Stimulated activated CD8-positive, alpha-beta memory T cell treated with anti-CD3 and anti-CD28 coated beads, Interleukin-12 subunit alpha, Interleukin-12 subunit beta, amount 100 ng/mL, for 24 hours (primary cell): ENCODE measurements at regions not wholly inside any gene's neighbourhood (a gene's known extent, or its start where the extent isn't known, plus 50 kb on each side); places are given as distances from the start of the nearest gene placed in this dataset.

Source experiments
- DNase-seq: peaks from one replicate; pipeline ENCODE4 v3.0.0-alpha.2; 2020; ENCODE audit errors: extremely low read depth

DNA sequence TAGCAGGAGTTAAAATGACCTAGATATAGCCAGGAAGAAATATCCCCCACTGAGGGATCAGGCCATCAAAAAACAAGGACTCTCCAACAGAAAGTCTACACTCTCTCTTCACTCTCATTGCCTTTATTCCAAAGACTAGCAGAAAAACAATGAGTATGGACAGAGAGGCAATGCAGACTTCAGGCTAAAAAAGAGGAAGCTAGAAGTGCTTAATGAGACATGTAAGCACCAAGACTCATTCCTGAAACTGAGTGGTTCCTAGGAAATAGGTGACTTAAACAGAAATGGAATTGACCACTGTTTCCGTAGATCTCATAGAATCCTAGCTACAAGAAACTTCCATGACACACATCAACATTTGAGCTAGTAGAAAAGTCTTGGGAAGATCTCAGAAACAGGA, 387.3 kb downstream of the KDM5D start:
- no peak for DNase-seq

DNA sequence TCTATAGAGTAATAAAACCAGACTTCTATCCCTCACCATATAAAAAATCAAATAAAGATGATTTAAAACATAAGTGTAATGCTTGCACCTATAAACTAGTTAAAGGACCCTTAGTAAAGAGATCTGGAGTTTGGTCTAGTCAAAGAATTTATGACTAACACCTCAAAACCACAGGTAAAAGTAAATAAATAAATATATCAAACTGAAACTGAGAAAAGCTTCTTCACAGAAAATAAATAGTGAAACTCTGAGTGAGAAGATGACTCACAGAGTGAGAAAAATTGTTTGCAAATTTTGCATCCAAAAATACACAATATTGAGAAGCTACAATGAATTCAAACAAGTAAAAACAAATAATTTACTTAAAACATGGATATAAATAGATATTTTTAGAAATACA, 387.8 kb downstream of the KDM5D start:
- no peak for DNase-seq

DNA sequence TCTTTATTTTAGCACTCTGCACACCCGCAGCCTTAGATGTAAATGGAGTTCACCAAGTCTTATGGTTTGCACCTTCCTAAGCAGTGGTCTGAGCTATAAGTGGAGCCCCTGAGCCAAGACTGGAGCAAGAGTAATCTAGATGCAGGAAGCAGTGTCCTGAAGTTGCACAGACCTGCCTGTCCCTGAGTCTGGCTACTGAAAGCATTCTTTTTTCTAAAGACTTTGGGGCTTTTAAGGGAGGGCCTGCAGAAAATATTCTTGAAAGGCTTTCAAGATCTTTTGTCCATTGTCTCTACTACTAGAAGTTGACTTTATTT, 389.7 kb downstream of the KDM5D start:
- DNase-seq: no peak

DNA sequence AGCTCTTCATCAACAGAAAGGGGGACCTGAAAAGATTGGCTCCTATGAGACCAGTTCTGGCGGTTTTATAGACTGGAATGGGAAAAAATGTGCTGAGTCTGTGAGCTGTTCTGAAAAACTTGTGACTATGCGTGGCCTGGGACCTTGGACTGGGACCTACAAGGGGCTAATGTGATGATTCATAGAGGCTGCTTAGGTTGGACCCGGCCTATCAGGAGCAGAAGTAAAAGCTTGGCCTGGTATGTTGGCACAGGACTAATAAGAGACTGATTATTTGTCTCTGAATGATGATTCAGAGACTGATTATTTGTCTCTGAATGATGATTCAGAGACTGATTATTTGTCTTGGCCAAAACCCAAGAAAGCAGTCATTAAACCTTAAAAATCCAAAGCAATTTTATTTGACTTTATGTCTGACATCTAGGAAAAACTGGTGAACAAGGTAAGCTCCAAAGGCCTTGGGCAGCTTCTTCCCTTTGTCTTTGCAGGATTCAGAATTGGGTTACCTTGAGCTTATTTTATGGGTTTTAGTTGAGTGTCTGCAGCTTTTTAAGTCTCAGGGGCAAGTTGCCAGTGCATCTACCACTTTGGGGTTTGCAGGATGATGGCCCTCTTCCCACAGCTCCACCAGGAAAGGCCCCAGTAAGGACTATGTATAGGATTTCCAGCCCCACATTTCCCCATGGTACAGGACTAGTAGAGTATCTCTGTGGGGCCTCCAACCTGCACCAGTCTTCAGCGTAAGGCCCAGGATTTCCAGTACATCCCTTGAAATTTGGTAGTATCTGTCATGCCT, 390.3 kb downstream of the KDM5D start:
- no peak for DNase-seq

DNA sequence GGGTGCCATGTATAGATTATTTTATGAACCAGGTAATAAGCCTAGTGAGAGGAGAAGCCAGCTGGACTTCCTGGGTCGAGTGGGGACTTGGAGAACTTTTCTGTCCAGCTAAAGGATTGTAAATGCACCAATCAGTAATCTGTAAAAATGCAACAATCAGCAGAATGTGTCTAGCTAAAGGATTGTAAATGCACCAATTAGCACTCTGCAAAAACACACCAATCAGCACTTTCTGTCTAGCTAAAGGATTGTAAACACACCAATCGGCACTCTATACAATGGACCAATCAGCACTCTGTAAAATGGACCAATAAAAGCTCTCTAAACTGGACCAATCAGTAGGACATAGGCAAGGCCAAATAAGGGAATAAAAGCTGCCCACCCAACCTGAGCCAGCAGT, 392.9 kb downstream of the KDM5D start:
- DNase-seq: no peak

DNA sequence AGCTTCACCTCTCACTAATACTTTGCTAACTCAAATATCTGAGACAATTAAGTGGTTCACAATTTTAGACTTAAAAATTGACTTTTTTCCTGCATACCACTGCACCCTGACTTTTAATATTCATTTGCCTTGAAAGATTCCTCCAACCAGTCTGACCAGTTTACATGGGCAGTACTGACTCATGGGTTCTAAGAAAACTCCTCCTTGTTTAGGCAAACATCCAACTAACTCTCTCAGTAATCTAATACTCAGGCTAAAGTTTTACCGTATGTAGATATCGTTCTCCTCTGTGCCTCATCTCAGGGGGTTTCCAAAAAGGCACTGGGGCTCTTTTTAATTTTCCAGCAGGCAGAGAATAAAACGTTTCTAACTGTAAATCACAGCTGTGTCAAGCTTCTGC, 422.8 kb downstream of the KDM5D start:
- DNase-seq: no peak

DNA sequence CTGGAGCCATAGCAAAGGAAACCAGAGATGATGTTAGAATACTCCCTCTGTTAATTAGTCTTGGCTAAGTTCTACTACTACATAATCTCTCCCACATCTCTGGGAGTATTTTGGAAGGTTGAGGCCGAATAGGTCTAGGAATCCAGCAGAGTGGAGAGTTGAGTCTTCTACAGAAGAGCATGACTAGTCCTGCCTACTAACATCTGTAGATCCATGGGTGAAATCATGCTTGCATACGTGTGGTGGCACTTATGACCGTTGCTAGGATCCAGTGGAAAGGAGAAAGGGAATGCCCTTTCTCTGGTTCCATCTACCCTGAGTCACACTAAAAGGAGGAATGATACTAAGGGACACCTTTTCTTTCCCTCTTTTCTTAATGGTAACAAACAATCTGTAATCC, 425.4 kb downstream of the KDM5D start:
- DNase-seq: no peak

DNA sequence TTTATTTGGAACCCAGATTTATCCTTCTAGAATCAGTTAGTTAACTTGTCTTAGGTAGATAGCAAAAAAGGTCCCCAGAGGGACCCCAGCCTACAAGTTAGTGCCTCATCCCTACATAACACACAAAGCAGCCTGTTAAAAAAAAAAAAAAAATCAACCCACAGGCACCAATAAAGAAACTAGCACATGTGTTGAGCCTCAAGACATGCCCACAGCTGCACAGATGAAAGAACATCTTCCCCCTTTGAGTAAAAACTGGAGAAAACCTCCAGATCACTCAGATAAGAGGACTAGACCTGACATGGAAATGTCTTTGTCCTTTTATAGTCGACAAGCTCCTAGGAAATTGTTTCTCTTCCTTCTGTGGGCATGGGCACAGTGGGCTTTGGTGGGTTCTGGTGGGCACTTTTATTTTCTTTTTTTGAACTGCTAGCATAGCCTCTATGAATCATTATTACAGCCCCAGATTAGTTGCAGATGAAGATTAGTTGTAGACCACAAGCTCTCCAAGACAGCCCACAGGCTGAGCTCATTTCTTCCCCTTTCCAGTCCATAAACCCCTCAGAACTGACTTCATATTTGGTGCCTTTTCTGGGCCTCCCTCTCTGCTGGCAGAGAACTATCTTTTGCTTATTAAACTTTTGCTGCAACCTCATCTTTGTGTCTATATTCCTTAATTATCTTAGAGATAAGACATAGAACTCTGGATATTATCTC, 427.1 kb downstream of the KDM5D start:
- DNase-seq: no peak

DNA sequence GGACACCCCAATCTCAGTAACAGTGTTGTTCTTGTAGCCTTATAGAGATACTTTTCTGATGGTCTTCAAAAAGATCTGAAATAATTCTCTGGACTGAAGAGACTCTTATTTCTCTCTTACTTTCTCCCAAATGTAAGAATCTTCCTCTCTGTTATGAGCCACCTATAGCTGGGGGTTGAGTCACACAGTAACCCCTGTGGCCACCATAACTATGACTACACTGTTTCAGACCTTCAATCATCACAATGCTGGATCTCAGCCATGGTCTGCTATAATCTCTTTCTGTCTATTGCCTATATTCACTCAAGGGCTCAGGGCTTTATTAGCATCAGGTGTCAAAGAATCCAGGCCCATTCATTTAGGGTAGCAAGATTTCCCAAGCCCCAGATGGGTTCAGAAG, 436.9 kb downstream of the KDM5D start:
- DNase-seq: no peak

DNA sequence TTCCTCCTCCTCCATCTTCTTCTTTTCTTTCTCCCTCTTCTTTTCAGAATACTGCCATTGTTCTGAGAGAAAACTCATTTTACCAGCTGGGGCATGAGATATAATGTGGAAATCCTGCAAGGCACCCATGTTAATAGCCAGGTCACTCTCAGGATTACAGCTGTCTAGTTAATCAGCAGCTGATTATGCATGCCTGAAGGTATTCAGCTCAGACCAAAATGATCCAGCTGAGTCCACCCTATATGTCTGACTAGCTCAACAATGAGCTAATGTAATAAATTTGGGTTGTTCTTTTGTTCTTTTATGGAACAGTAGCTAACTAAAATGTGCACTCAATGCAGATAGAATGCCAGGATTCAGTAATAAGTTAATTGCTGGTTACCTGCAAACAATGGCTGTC, 441.4 kb downstream of the KDM5D start:
- DNase-seq: no peak

DNA sequence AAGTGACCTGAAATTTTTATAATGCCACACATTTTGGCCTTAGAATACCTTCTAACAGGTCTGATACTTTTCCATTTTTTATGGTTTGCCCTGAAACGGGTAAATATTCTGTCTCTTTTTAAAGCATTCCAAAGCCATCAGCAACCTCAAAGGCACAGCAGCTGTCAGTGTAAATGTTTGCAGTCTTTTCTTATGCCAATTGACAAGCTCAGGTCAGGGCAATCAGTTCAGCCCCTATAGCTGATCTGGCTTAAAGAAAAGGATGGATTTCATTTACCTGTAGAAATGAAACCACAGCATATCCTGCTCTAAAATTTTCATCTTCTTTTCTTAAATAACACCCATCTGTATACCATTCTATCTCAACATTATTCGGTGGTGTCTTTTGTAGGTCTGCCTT, 453.6 kb downstream of the KDM5D start:
- no peak for DNase-seq

DNA sequence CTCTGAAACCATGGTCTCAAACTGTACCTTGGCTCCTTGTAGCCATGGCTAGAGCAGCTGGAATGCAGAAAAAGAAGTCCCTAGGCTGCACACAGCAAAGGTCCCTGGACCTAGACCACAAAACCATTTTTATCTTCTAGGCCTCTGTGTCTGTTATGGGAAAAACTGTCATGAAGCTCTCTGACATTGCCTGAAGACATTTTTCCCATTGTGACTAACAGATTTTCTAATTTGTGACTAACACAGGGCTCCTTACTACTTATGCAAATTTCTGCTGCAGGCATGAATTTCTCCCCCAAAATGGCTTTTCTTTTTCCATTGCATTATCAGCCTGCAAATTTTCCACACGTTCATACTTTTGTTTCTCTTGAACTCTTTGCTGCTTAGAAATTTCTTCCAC, 470.4 kb downstream of the KDM5D start:
- no peak for DNase-seq

DNA sequence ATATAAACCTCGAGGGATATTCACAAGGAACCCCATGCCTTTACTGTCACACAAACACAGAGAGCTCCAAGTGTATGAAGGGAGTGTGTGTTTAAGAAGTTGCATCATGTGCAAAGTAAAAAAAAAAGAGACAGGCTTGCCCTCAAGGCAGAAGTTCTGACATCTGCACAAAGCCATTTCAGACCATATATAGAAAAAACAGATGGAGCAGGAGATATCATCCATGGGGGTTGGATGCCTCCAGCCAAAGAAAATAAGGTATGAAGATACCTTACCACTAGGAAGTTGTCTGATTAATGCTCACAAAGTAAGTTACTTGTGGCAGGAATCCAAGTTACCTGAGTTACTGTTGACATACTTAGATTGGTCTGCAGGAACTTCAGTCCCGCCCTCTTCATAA, 476.2 kb downstream of the KDM5D start:
- no peak for DNase-seq

DNA sequence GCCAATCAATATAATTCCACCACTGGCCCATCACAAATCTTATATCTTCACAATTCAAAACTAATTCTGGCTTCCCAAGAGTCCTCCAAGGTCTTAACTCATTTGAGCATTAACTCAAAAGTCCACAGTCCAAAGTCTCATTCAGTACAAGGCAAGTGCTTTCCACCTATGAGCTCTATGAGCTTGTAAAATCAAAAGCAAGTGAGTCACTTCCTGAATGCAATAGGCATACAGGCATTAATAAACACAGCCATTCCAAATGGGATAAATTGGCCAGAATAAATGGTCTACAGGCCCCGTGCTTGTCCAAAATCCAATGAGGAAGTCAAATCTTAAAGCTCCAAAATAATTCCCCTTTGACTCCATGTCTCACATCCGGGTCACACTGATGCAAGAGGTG, 479.1 kb downstream of the KDM5D start:
- no peak for DNase-seq

DNA sequence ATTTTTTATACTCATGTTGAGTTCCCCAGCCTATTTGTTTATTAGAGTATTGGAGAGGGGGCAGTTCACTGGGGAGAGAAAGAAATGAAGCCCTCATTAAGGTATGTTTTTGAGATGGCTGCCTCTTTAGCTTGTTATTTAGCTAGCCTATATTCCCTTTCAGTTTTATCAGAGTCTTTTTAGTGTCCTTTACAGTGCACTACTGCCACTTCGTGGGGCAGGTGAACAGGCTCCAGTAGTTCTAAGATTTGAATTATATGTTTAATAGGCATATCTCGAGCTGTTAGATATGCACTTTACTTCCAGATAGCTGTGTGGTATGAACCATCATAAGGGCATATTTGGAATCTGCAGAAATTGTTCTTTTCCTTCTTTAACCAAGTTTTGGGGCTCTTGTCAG, 482.2 kb downstream of the KDM5D start:
- no peak for DNase-seq

DNA sequence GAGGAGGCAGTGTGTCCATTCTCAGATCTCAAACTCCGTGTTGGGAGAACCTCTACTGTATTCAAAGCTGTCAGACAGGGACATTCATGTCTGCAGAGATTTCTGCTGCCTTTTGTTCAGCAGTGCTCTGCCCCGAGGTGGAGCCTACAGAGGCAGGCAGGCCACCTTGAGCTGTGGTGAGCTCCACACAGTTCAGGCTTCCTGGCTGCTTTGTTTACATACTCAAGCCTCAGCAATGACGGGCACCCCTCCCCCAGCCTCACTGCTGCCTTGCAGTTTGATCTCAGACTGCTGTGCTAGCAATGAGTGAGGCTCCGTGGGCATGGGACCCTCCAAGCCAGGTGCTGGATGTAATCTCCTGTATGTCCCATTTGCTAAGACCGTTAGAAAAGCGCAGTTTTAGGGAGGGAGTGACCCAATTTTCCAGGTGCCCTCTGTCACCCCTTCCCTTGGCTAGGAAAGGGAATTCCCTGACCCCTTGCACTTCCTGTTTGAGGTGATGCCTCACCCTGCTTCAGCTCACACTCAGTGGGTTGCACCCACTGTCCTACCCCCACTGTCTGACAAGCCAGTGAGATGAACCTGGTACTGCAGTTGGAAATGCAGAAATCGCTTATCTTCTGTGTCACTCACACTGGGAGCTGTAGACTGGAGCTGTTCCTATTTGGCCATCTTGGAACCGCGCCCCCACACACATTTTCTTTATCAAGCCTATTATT, 458.9 kb upstream of the HSFY2 start:
- DNase-seq: no peak

DNA sequence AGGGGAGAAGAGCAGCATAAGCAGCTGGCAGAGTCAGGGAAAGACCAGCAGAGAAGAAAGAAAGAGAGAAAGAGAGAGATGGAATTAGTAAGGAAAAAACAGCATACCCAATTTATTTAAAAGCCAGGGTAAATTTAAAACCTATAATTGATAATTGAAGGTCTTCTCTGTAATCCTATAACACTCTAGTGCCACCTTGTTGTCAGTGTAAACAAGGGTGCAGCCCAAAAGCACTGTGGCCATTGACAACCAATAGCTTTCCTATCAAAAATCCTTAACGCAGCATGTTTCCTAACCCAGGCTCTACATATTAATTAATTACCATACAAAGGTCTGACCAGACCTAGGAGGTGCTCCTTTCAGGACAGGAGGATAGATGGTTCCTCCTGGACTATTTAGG, 447.2 kb upstream of the HSFY2 start:
- no peak for DNase-seq

DNA sequence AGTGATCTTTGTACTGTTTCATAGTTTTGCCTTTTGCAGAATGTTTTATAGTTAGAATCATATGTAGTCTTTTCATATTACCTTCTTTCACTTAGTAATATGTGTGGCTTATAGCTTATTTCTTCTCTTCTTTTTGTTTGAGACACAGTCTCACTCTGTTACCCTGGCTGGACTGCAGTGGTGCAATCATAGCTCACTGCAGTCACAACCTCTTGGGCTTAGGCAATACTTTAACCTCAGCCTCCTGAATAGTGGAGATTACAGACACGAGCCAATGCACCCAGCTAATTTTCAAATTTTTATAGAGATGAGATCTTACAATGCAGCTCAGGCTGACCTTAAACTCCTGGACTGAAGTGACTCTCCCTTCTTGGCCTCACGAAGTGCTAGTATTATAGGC, 435.4 kb upstream of the HSFY2 start:
- no peak for DNase-seq

DNA sequence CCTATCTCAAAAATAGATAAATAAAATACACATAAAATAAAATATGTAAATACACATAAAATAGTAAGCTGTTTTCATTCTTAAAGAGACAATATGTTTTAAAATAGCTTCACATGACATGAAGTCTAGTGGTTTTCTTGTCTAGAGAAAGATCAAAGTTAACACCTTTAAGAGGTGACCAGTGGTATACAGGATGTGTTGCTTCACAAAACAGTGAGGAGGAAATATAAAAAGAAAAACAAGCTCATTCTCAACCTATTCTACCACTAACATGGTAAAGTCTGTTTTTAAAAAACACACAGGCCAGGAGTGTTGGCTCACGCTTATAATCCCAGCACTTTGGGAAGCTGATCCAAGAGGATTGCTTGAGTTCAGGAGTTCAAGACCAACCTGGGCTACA, 433.5 kb upstream of the HSFY2 start:
- no peak for DNase-seq

DNA sequence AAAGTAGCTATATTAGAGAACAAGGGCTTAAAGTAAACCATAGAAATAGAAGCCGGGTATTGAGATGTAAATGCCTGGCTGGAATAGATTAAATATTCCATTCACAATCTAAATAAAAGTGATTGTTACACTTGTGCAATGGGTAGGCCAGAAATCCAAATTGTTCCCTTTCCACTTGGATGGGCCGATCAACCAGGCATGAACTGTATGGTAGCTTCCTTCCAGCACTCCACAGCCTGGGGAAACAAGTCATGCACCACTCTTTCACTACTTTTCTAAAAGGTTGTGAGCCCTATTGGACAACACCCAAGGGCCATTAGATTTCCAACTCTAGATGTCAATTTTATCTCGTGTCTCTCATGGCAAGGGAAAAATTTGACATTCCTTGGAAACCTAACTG, 407.3 kb upstream of the HSFY2 start:
- DNase-seq: no peak

DNA sequence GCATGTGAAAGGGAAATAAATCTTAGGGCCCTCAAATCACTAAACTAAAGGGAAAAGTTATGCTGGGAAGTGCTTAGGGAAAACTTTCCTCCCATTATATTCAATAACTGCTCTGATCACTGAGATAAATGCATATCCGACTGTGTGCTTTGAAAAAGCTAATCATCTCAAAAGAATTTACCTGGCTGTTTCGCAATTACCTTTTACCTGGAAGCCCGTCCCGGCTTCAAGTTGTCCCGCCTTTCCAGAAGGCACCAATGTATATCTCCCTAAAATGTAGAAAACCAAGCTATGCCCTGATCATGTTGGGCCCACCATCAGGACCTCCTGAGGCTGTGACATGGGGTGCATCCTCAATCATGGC, 394.6 kb upstream of the HSFY2 start:
- no peak for DNase-seq

DNA sequence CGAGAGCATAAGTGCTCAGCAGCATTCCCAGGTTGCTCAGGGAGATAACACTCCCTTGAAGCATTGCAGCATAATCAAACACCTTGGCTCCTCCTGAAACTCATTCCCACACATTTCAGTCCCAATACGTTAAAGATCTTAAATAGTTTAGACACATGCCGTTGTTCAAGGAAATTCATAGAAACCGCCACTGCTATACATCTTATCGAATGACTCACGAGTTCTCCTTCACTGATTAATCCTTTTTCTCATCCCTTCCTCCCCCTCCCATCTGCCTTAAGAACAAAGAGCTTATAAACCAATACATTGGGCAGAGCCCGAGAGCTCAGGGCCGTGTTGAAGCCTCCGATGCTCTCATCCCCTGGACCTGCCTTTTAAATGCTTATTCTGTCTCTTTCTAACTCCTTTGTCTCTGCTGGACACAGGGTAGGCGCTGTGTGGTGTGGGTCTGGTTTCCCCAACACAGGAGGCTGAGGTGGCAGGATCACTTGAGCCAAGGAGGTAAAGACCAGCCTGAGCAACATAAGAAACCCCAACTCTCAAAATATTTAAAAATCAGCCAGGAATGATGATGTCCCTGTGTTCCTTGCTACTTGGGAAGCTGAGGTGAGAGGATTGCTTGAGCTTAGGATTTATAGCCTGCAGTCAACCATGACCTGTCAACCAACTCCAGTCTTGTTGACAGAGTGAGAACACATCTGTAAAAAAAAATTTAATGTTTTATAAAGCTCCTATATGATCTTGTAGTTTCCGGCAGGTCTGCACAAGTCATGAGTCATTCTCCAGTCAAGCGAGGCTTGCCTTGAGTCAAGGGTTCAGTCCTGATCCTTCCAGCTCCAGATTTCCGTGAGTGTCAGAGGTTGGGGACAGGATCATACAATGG, 394.0 kb upstream of the HSFY2 start:
- no peak for DNase-seq
